NCI-H1105 treated with DMSO at 0.1 percent for 48 hours (cell line): ENCODE measurements at regions not wholly inside any gene's neighbourhood (a gene's known extent, or its start where the extent isn't known, plus 50 kb on each side); places are given as distances from the start of the nearest gene placed in this dataset.

Experiments
- DNase-seq: peaks from one replicate; lab custom pipeline; 2025; lab: John Stamatoyannopoulos, UW

GRCh38 chr22:27507111-27507611, 294.4 kb downstream of the MN1 start:
- DNase-seq, result no peak

GRCh38 chr22:27507935-27508526, 293.5 kb downstream of the MN1 start:
- no peak for DNase-seq

DNA sequence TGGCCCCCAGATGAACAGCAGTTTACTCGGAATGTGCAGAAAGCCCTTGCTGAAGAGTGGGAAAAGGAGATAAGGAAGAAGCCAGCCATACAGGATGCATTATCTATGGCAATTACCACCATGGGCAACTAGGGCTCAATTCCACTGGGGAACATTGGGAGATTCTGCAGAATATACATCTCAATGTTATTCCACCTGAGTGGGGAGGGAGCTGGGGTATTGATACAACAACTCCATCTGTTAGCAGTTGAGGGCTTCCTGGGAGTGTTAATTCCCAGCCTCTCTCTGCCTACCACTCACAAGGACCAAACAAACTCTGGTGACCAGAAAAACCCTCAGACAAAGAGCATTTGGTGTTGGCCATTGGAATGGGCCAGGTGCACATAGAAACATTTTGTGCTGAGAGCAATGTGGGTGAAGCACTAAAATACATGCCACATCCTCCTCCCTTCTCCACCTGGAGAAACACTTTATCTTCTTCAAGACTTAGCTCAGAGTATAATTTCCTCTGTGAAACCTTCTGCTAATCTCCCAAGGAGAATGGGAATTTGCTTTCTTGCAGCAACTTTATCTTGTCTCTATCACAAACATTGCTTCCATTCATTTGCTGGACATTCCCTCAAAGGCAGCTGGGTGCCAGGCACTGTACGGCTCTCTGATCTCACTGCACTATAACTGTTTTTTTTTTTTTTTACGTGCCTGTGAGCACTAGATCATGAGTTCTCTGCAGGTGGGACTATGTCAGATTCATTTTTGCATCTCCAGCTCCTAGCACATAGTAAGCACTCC, 292.2 kb downstream of the MN1 start:
- no peak for DNase-seq

- DNase-seq, result no peak
These were observed 291.5 kb downstream of the MN1 start for GRCh38 chr22:27510024-27510423.

- DNase-seq, result no peak
These were observed 289.2 kb downstream of the MN1 start for GRCh38 chr22:27512283-27512761.

DNA sequence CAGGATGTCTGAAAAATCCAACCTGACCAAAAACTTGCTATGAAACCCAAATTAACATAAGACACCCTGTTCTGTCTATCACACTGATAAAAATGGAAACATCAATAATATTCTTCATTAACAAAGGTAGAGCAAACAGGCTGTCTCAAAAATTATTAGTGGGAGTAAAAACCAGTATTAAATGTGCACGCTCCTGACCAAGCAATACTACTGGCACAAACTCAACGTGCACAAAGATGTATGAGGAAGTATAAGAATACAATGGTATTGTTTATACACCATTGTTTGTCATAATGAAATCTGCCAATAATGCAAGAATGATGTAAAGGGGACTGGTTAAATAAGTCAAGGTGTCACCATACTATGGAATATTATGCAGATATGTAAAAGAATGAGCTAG, 288.5 kb downstream of the MN1 start:
- DNase-seq, result no peak

DNA sequence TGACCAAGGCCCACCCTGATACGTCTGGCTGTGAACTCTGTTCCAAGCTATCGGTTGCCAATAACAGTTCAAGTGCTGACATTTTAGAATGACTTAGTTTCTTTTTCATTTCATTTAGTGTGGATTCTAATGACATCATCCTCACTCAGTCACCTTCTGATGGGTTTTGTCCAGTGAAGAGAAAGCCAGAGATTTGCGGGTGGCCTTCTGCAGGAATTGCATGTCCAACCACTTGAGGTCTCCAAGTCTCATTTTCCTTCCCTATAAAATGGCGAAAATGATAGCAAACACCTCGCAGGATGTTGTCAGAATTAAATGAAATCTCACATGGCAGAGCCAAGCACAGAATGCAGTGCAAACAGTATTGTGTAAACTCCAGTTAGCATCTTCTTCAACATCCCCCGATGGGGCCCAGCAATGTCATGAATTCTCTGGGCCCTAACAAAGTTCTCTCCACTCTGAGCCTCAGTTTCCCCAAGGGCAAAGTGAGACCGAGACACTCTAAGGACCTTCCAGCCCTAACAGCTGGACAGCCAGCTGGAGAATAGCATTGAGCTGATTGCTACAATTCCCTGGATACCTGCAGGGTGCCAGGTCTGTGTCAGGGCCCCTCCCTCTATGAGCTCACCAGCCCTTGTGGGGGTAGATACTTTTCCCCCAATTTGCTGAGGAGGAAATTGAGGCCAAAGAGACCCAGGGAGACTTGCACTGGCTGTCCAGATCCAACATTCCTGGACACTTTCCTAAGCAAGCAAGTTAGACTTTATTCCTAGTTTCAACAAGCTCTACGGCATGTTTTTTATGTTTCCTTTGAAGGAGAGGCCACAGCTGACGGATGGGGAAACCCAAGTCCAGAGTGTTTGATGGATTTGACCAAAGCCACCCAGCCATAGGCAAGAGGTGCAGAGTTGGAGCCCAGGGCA, 286.7 kb downstream of the MN1 start:
- no peak for DNase-seq

DNA sequence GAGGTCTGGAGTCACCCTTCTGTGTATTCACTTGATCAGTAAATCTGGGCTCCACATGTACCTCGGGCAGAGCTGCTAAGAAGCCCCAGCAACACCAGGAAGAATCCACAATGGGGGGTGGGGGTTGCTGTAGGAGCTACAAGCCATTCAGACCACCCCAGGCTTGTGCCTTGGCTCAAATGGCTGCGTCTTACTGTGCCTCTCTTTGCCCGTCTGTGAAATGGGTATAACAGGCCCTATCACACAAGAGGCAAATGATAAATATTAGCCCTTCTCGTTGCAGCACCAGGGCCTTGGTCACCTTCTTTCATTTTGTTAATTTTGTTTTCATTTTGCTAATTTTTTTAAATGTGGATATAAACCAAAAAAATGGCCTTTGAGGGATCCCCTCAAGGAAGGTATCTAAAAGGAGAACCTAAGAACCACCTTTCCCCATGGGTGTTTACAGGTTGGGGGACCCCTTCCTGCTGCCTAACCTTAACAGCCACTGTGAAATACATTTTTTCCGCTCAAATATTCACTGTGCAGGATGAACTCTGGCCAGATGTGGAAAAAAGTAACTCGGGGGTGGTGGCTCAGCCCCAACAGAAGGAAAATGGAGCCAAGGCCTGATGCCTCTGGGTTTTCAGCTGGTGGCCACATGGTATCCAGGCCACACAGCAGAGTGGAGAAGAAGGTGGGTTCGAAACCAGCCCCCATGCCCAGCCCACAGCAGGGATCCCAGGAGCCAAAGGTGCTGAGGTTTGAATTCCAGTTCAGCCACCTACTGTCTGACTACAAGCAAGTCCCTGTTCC, 284.0 kb downstream of the MN1 start:
- no peak for DNase-seq

- no peak for DNase-seq
These were observed 282.8 kb downstream of the MN1 start for GRCh38 chr22:27518531-27519340.

- no peak for DNase-seq
These were observed 277.8 kb downstream of the MN1 start for GRCh38 chr22:27523711-27524110.

- no peak for DNase-seq
These were observed 275.8 kb downstream of the MN1 start for GRCh38 chr22:27525711-27526110.

DNA sequence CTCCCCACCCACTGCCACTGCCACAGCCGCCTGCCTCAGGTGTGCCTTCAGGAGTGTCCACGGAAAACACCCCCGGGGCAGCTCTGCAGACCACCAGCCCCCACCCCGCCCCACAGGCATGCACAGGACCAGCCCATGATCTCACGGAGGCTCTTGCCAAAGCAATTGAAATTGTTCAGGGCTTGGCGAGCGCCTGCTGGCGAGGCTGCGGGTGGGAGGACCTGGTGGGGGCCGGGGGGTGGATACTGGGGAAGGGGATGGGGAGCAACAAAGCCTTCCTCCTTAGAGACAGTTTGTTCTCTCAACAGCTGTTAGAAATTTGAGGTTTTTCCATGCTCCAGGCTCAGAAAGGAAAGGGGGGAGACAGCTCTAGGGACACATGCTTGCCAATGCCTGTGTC, 274.7 kb downstream of the MN1 start:
- no peak for DNase-seq

GRCh38 chr22:27531782-27532530, 269.6 kb downstream of the MN1 start:
- no peak for DNase-seq

GRCh38 chr22:27533105-27533745, 268.3 kb downstream of the MN1 start:
- no peak for DNase-seq

DNA sequence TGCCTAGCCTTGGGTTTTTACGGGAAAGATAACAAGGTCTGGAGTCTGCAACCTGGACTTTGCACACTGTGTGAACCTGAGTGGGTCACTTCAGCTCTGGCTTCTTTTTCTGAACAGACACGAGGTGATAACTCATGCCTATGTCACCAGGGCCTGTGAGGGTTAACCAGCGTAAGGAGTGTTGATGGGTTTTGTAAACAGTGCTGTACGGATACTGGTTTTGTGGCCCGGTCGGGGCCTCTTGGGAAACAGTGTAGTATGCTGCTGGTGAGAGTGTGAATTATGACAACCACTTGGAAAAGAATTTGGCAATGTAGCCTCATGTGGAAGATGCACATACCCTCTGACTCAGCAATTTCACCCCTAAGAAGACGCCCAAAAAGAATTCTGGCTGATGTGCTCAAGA, 266.8 kb downstream of the MN1 start:
- no peak for DNase-seq

DNA sequence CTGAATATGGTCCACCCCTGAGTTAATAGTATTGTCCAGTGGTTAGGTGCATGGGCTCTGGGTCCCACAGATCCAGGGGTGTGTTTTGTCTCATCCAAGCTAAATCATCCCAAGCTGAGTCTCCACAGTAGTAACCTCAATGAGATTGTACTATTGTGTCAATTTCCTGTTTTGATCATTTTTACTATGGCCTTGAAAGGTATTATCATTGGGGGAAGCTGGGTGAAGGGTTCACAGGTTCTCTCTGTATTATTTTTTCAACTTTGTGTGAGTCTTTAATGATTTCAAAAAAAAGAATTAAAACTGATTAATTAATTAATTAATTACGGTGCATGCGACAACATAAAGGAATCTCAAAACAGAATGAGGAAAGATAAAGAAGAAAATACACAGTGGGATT, 266.1 kb downstream of the MN1 start:
- no peak for DNase-seq

GRCh38 chr22:27537501-27537900, 264.1 kb downstream of the MN1 start:
- DNase-seq, result no peak

DNA sequence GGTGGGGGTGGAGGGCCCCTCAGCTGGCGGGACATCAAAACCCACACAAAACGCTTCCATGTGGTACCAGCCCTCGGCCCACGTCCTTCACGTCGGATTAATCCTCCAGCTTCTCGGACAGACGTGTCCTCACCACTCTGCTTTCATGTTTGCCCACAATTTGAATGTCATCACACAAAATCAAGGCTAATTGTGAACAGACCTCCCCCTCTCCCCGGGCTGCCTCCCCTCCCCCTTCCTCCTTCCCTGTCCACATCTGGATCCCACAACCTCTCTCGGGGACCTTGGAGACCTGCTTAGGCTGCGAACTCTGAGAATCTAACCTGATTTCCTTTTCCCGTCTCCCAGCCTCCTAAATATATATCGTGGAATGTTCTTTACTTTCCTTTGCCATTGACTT, 262.9 kb downstream of the MN1 start:
- no peak for DNase-seq

GRCh38 chr22:27540247-27540646, 261.3 kb downstream of the MN1 start:
- DNase-seq, result no peak
